Stimulated activated CD4-positive, alpha-beta T cell treated with anti-CD3 and anti-CD28 coated beads, Interleukin-4, amount 100 ng/mL, for 4 hours (primary cell): ENCODE measurements at regions not wholly inside any gene's neighbourhood (a gene's known extent, or its start where the extent isn't known, plus 50 kb on each side); places are given as distances from the start of the nearest gene placed in this dataset.

Source experiments
- DNase-seq, 2 experiments: peaks; one replicate each; pipeline ENCODE4 v3.0.0-alpha.2; 2020

GRCh38 chr3:159779883-159780282, 208.8 kb upstream of the IL12A start:
- DNase-seq = no peak

GRCh38 chr3:159781867-159782266, 206.8 kb upstream of the IL12A start:
- no peak for DNase-seq

- no peak for DNase-seq
Measured at GRCh38 chr3:159782724-159783421, 205.8 kb upstream of the IL12A start.

DNA sequence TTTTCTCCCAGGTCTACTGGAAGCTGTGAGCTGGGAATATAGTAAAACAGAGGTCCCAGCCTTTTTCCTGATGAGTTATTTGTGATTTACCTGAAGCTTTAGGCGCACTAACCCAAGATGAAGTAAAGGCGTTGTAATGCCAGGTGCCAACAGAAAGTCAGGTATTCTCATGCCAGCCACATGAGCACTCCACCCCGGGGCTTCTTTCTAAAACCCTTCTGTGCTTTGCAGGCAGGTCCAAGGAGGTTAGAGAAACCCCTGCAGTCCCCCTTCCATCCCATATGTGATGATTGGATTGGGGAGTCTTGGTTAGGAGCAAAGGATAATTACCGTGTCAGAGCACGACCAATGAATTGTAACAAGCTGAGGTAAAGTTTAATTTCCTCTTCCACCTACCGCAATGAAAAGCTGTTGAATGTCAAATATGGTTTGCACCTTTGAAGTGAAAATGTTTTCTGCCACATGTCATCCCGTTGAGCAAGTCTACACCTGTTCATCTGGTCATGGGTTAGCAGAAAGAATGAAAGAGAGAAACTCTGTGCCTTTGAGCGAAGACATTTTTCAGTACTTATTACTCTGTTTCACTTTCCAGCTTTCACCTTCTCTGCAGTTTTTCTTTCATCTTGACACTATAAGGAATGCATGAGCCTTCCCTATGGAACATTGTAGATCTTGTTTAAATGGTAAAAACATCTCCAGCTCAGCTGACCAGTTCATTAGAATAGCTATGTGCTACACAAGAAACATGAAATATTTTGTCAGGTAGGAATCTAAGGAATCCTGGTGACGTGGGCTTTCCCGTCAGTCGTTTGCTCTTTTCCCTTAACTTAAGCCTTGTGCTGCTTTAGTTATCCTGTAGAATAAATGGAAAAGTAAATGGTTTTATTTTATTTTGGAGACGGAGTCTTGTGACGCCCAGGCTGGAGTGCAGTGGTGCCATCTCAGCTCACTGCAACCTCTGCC, 204.6 kb upstream of the IL12A start:
- DNase-seq = no peak

- DNase-seq = no peak
Measured at GRCh38 chr3:159785273-159785708, 203.3 kb upstream of the IL12A start.

- DNase-seq = no peak
Measured at GRCh38 chr3:159786489-159787177, 202.0 kb upstream of the IL12A start.

DNA sequence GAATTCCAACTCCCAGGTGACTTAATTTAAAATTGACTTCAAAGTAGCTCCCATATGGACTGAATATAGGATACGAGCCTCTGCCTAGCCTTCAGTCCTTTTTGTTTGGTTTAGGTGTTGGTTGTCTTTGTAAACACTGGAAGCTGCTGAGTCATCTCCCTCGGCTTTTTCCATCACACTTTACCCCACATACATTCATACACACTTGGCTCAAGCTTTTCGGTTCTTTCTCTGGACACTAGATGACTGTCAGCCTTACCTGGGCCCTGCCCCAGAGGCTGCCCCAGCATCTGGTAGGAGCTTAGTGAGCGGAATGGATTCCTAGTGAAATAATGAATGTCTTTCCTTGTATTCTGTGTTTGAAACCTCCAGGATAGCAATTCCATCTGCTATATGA, 201.5 kb upstream of the IL12A start:
- no peak for DNase-seq

- DNase-seq = no peak
Measured at GRCh38 chr3:159787794-159788205, 200.8 kb upstream of the IL12A start.

DNA sequence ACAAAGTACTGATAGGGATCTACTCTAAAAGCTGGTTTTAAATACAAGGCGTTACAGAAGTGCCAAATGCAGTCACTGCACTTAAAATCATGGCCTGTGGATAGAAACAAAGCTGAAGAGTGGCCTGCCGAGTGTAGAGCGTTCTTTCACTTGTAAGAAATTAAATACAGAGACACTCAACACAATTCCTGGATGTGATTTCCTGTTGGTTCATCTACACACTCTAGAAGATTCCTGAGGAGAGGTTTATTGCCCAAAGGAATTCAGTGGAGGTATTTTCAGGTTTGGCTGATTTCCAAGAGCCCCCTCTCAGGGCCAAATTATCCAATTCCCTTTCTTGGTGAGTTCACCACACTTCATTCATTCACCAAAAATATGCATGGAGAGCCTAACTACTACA, 200.3 kb upstream of the IL12A start:
- DNase-seq = no peak

GRCh38 chr3:159789017-159789416, 199.6 kb upstream of the IL12A start:
- DNase-seq = no peak

DNA sequence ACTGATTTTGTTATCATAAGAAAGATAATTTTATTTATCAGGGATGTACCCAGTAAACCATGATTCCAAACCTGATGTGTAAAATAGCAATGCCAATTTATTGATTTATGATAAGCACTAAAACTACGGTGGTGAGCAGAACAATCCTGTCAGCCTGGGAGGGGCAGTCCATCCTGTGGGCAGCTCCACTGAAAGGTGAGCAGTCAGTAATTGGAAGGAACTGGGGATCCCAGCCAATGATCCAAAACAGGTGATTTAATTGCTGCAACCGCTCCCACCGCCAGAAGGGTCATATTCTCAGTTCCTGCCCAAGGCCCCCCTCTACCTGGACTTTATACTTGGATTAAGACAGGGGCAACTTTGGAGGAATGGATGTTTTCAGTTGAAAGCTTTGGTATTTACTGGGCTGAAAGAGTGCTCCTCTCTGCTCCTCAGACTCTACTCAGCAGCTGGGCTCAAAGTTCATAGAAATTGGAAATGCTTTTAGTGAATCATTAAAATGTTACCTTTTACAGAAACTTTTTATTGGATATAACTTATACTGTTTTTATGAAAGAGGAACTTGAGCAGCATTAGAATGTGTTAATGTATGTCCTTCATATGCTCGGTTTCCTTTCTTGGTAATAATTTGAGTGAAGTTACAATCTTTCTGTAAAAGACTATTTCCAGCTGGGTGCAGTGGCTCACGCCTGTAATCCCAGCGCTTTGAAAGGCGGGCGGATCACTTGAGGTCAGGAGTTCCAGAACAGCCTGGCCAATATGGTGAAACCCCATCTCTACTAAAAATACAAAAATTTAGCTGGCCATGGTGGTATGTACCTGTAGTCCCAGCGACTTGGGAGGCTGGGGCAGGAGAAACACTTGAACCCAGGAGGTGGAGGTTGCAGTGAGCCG, 198.6 kb upstream of the IL12A start:
- no peak for DNase-seq

DNA sequence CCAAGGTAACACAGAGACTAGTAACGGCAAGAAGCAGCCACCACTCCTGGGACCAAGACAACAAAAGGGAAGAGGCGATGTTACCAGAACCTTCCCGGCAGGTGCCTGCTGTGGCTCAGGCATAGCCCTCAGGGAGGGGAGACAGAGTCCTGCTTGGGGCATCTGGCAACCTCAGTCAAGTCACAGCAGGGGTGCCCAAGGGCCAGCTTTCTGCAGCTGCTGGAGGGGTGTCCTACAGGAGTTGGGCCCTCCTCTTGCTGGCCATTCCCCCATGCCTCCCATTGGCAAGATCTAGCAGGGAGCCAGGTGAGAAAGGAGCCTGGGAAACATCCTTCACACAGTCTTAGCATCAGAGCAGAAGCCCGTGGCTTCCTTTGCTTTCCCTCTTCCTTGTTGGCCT, 197.3 kb upstream of the IL12A start:
- no peak for DNase-seq

GRCh38 chr3:159792070-159792469, 196.6 kb upstream of the IL12A start:
- DNase-seq = no peak

DNA sequence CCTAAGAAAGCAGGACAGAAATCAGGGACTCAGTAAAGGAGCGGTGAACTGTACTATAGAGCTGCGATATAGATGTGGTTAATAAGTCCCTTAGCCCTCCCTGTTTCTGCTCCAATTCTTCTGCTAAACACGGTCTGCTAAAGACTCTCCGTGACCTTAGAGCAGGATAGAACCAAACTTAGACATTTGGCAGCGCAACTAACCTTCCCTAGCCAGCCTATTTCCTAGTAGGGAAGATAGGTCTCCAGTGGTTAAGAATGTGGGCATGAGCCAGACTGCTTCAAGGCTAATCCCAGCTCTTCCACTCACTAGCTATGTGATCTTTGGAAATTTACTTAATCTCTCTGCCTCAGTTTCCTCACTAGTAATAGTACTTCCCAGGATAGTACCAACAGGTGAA, 193.6 kb upstream of the IL12A start:
- DNase-seq = no peak

DNA sequence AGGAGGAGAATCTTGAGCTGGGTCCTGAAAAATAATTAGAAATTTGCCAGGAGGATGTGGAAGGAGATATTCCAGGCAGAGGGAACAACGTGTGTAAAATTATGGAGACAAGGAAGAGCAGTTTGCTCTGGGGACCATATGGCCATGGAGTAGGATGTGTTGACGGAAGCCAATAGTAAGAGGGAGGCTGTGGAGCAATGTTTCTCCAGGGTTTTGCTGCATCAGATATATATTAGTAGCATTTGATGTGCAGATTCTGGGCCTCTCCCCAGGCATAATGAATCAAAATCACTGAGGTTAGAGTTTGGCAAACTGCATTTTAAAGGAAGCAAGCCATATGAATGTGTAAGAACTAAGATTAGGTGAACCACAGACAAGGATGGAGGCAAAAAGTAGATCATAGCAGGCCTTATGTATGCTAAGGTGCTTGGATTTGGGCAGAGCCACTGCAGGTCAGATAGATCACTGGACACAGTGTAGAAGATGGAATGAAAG, 192.9 kb upstream of the IL12A start:
- DNase-seq = no peak

DNA sequence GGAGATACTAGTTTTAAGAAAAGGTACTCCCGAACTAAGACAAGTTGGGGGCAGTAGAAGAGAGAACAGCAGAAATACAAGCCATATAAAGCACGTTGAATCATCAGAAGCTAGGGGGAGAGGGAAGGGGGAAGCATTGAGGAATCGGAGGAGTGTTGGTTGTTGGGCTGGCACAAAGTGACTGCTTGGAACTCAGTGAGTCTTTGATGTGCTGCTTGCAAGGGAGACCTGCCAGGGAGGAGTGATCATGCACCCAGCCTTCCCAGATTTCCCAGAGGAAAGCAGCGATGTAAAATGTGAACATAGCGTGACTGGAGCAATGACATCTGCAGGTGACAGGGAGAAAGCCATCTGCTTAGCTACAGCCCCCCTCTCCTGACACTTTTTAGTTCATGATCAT, 192.4 kb upstream of the IL12A start:
- no peak for DNase-seq

- no peak for DNase-seq
Measured at GRCh38 chr3:159796744-159797143, 191.9 kb upstream of the IL12A start.

DNA sequence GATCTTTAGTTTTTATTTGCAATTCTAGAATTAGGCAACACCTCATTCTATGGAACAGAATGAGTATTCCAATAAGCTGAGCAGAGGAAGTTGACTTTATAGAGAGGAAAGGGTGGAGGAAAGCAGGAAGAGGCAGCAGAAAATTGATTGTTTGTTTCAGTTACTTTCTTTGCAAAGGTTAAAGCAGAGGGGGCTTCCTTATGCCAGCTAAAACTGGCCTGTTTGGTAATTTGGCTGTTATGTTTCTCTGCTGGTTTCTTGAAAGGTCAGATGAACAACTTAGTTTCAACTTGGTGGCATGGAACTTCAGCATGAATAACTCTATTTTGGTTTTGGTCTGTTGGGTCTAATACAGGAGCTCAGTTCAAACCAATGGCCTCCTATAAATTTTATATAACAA, 190.9 kb upstream of the IL12A start:
- DNase-seq = no peak

DNA sequence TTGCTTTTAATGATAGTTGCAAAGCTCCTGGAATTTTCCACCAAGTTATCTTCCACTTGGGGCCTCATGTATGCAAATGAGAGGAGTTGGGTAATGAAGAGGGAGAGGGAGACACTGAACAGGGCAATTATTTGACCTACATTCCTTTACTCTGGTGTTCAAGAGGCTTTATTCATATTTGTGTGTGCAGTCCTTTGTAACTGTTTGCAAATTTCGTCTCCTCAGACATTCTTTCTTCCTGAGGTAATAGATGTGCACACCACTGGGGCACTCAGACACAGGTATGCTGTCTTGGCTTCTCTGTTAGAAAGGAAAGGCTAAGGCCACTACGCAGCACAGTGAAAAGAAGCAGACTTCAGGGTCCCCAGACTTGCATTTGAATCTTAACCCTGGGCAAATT, 189.7 kb upstream of the IL12A start:
- no peak for DNase-seq

DNA sequence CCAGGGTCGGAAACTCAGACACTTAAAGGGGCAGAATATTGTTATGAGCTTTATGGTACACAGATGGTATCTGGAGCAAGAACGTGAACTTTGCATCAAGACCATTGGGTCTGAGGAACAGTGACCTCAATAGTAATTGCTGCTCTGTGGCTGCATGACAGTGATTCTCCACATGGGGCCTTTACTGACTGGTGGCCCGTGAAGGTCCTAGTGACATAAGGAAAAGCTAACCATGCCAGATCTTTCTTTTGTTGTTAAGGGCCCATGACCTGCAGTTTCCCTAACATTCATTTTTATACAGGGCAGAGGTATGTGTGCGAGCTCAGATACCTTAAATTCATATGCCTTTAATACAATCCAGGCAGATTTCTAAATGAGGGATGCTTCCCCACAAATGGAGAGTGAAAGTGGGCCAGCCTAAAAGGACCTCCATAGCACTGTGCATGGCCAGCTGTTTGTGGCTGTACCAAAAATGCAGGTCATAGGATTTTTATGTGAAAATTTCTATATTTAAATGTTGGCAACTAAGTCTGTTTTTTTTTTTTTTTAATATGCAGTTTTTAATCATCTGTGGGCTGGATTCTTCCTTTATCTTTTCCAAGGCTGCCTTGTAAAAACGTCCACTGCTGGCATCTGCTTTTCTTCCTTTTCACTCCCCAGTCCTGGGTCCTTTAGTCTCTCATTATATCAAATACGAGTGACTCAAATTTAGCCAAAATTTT, 188.0 kb upstream of the IL12A start:
- no peak for DNase-seq

GRCh38 chr3:159802864-159803263, 185.8 kb upstream of the IL12A start:
- no peak for DNase-seq

DNA sequence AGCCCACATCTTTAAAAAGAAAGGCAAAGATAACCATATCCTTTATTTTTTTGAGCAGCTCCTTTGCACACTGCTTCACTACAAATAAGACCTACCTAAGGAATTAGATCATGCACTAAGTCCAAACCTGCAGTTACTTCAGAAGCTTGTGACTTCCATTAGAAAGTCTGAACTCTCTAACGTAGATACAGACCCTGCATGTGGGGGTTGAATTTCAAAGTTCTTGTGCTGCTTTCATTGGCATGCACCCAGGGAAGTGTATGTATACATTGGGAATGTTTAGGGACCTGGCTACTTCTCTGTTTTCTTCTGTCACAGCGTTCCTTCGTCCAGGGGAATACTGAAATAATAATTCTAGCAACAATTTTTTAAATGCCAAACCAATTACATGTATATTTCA, 185.2 kb upstream of the IL12A start:
- DNase-seq = no peak
